ENCODE measurements at regions not wholly inside any gene's neighbourhood (a gene's known extent, or its start where the extent isn't known, plus 50 kb on each side); places are given as distances from the start of the nearest gene placed in this dataset.
"Not testable (repeated sequence)": the region's sequence is repeated elsewhere in the genome, so short reads cannot be mapped to it uniquely, and the experiment has no call there.

GRCh38 chr4:123682931-123683330 lies 286.3 kb downstream of the SPRY1 start:
- no peak for DNase-seq

GRCh38 chr4:123684937-123685336 lies 288.3 kb downstream of the SPRY1 start:
- DNase-seq: not testable (repeated sequence)

- DNase-seq: not testable (repeated sequence)
These were observed 298.9 kb downstream of the SPRY1 start for GRCh38 chr4:123695531-123695930.

GRCh38 chr4:123696687-123697086 lies 300.1 kb downstream of the SPRY1 start:
- no peak for DNase-seq

- DNase-seq: no peak
These were observed 302.0 kb downstream of the SPRY1 start for GRCh38 chr4:123698556-123698955.

- peak; percentile 48 for DNase-seq
These were observed 303.5 kb downstream of the SPRY1 start for GRCh38 chr4:123699880-123700771.

- DNase-seq: no peak
These were observed 304.6 kb downstream of the SPRY1 start for GRCh38 chr4:123701131-123701575.

- no peak for DNase-seq
These were observed 308.8 kb downstream of the SPRY1 start for GRCh38 chr4:123705419-123705818.

GRCh38 chr4:123706973-123707372 lies 310.4 kb downstream of the SPRY1 start:
- DNase-seq: no peak

- no peak for DNase-seq
These were observed 312.3 kb downstream of the SPRY1 start for GRCh38 chr4:123708902-123709301.

GRCh38 chr4:123709336-123709735 lies 312.7 kb downstream of the SPRY1 start:
- DNase-seq: no peak

- no peak for DNase-seq
These were observed 334.4 kb downstream of the SPRY1 start for GRCh38 chr4:123731035-123731434.

GRCh38 chr4:123737156-123737555 lies 340.6 kb downstream of the SPRY1 start:
- DNase-seq: no peak

- DNase-seq: no peak
These were observed 343.2 kb downstream of the SPRY1 start for GRCh38 chr4:123739806-123740205.

- DNase-seq: no peak
These were observed 343.6 kb downstream of the SPRY1 start for GRCh38 chr4:123740236-123740635.

GRCh38 chr4:123741906-123742305 lies 345.3 kb downstream of the SPRY1 start:
- no peak for DNase-seq

GRCh38 chr4:123743848-123744247 lies 347.3 kb downstream of the SPRY1 start:
- DNase-seq: no peak

GRCh38 chr4:123744664-123745290 lies 348.2 kb downstream of the SPRY1 start:
- DNase-seq: no peak

- DNase-seq: no peak
These were observed 350.4 kb downstream of the SPRY1 start for GRCh38 chr4:123747016-123747415.

GRCh38 chr4:123748806-123749205 lies 352.2 kb downstream of the SPRY1 start:
- no peak for DNase-seq

- no peak for DNase-seq
These were observed 352.8 kb downstream of the SPRY1 start for GRCh38 chr4:123749383-123749782.

GRCh38 chr4:123750044-123750443 lies 353.4 kb downstream of the SPRY1 start:
- no peak for DNase-seq

- no peak for DNase-seq
These were observed 359.1 kb downstream of the SPRY1 start for GRCh38 chr4:123755655-123756054.

GRCh38 chr4:123767806-123768205 lies 371.2 kb downstream of the SPRY1 start:
- no peak for DNase-seq

Measured in right forelimb (tissue), 1 donor.